Lower lobe of right lung (tissue), 2 donors: ENCODE measurements at regions not wholly inside any gene's neighbourhood (a gene's known extent, or its start where the extent isn't known, plus 50 kb on each side); places are given as distances from the start of the nearest gene placed in this dataset.
"Not testable (repeated sequence)": the region's sequence is repeated elsewhere in the genome, so short reads cannot be mapped to it uniquely, and the experiment has no call there.

Experiments
- ATAC-seq, 2 donors: fragments of 200-7000 bp; cut with Tn5 transposase; one replicate each; pipeline ENCODE4 v1.9.1; 2020 to 2022; ENCODE audit warnings: mild to moderate bottlenecking in 2 of 2, moderate library complexity in 2 of 2
- DNase-seq: peaks from one replicate; pipeline ENCODE4 v3.0.0-alpha.2; 2020
- H3K27ac ChIP-seq: fragments of 200-600 bp; one replicate; pipeline ENCODE4 v1.8.0; 2022
- H3K27me3 ChIP-seq: fragments of 200-600 bp; one replicate; pipeline ENCODE4 v1.8.0; 2022; ENCODE audit warnings: low read depth
- H3K36me3 ChIP-seq: fragments of 200-600 bp; one replicate; pipeline ENCODE4 v1.8.0; 2022; ENCODE audit warnings: mild to moderate bottlenecking
- H3K4me1 ChIP-seq: fragments of 200-600 bp; one replicate; pipeline ENCODE4 v1.8.0; 2022
- H3K4me3 ChIP-seq: fragments of 200-600 bp; one replicate; pipeline ENCODE4 v1.8.0; 2022; ENCODE audit warnings: mild to moderate bottlenecking
- H3K9me3 ChIP-seq: fragments of 200-600 bp; one replicate; pipeline ENCODE4 v1.8.0; 2022
- CTCF ChIP-seq: fragments of 200-600 bp; IDR thresholded peaks from one replicate; pipeline ENCODE4 v1.8.0; 2022; ENCODE audit warnings: antibody characterized with exemption, mild to moderate bottlenecking
- intact Hi-C: fragments of 100-400 bp; cut with DNase I; formaldehyde crosslinking; loops from one replicate; pipeline ENCODE4 v1.11.0; 2022
- donor health status: DM: no; HTN: yes; CAD: no; lungs with severe emphysema.

DNA sequence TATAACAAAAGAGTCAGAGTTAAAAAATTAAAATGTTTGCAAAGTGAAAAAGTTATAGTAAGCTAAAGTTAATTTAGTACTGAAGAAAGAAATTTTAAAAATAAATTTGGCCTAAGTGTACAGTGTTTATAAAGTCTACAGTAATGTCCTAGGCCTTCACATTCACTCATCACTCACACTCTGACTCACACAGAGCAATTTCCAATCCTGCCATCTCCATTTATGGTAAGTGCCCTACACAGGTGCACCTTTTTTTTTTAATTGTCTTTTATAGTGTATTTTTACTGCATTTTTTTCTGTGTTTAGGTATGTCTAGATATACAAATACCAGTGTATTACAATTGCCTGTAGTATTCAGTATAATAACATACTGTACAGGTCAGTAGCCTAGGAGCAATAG is 562.9 kb downstream of the PIK3C3 start:
- H3K36me3 ChIP-seq: no peaks in the 10 kb centered on the region
- H3K27ac ChIP-seq: no peak overlapping the region
- no peaks in the 10 kb centered on the region for H3K27me3 ChIP-seq
- H3K4me3 ChIP-seq: no peak overlapping the region
- ATAC-seq (no peak), DNase-seq (no peak)
- H3K9me3 ChIP-seq: no peaks in the 10 kb centered on the region
- no peak for TF ChIP-seq CTCF
- H3K4me1 ChIP-seq: no peaks in the 10 kb centered on the region
- intact Hi-C loops: no loop called here

- ATAC-seq, intact Hi-C loops, H3K4me1 ChIP-seq, H3K36me3 ChIP-seq, H3K9me3 ChIP-seq, H3K27ac ChIP-seq, H3K4me3 ChIP-seq, DNase-seq, H3K27me3 ChIP-seq: not testable (repeated sequence)
These were observed 563.3 kb downstream of the PIK3C3 start for GRCh38 chr18:42518331-42518730.

DNA sequence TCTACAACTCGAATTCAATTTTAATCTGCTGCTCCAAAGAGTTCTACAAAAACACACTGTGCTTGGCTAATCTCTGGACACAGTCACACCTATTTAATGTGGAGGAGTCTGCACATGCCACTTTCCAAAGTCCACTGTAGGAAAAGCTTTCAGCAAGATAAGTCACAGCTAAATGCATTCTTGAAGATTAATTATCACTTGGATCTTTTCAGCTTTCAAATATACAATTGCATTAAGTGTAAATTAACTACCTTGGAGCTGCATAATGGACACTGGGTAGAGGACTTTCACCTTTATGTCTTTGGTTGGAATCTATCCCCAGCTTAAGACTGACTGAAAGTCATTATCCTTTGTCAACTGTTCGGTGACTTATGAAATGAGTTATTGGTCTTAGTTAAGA is 565.1 kb downstream of the PIK3C3 start:
- DNase-seq (no peak), ATAC-seq (no peak)
- Histone ChIP-seq H3K9me3 (no peaks in the 10 kb centered on the region), H3K27ac (no peak overlapping the region), H3K27me3 (no peaks in the 10 kb centered on the region), H3K36me3 (no peaks in the 10 kb centered on the region), H3K4me3 (no peak overlapping the region), H3K4me1 (no peaks in the 10 kb centered on the region)
- no peak for TF ChIP-seq CTCF
- intact Hi-C loops: no loop called here

DNA sequence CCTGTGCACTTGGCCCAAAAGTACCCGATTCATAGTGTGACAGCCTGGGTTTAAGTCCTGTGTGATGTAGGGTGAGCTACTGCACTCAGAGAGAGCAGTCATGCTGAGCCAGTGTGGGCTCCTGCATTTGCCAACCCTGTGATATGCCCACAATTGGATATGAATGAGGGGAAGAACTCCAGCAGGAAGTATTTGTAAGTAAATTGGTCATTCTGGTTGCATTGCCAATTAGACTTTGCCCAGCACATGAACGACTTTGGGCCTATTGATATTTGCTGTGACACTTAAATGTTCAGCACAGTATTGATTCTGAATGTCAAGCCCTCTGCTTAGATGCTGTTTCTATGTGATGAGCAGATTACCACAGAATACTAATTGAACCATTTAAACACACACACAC is 570.9 kb downstream of the PIK3C3 start:
- H3K4me3 ChIP-seq: no peak overlapping the region
- H3K27me3 ChIP-seq: no peaks in the 10 kb centered on the region
- ATAC-seq: no peak
- no peak for TF ChIP-seq CTCF
- no peaks in the 10 kb centered on the region for H3K36me3 ChIP-seq
- no peaks in the 10 kb centered on the region for H3K4me1 ChIP-seq
- DNase-seq: no peak
- H3K9me3 ChIP-seq: no peaks in the 10 kb centered on the region
- intact Hi-C loops: no loop called here
- no peak overlapping the region for H3K27ac ChIP-seq

GRCh38 chr18:42527766-42528165 is 572.7 kb downstream of the PIK3C3 start:
- no peak for ATAC-seq
- Histone ChIP-seq H3K27me3 (no peaks in the 10 kb centered on the region), H3K4me3 (no peak overlapping the region), H3K4me1 (no peaks in the 10 kb centered on the region), H3K36me3 (no peaks in the 10 kb centered on the region), H3K9me3 (no peaks in the 10 kb centered on the region), H3K27ac (no peak overlapping the region)
- intact Hi-C loops: no loop called here
- DNase-seq: no peak
- no peak for TF ChIP-seq CTCF

DNA sequence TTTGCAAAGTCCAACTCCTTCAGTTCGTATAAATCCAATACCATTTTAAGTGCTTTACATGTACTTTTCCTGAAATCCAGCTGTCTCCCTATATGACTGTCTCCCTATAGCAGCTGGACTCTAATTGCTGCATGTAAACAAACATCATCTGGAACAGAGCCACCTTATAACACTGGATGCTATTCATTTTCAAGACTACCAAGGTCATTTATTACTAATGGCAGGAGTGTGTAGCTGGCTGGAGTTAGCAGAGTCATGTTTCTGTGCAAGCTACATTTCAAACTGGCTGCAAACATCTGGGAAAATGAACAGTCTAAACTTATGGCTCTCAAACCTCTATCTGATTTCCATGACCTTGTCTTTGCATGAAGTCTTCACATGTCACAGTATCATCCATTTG is 575.2 kb downstream of the PIK3C3 start:
- no peak for TF ChIP-seq CTCF
- no peak for DNase-seq

More for the DNA sequence above, 575.2 kb downstream of the PIK3C3 start:
- Histone ChIP-seq H3K9me3 (no peaks in the 10 kb centered on the region), H3K27ac (no peak overlapping the region), H3K4me3 (no peak overlapping the region), H3K4me1 (no peaks in the 10 kb centered on the region), H3K36me3 (no peaks in the 10 kb centered on the region), H3K27me3 (no peaks in the 10 kb centered on the region)
- intact Hi-C loops: no loop called here
- no peak for ATAC-seq
